K562 (cell line): ENCODE measurements at regions not wholly inside any gene's neighbourhood (a gene's known extent, or its start where the extent isn't known, plus 50 kb on each side); places are given as distances from the start of the nearest gene placed in this dataset.

ENCODE experiments used
- ATAC-seq: fragments of 200-7000 bp; cut with Tn5 transposase; 3 replicates; pipeline ENCODE4 v1.9.1; 2020; ENCODE audit warnings: moderate library complexity
- BruUV-seq: library from RNA; stranded (reverse); fragments of 400-500 nt; replicated peaks from 2 replicates; lab custom pipeline; 2021; lab: Mats Ljungman, UMichigan
- CTCF ChIA-PET: fragments of 300-600 bp; formaldehyde crosslinking; extraction: SDS; loops from one replicate; lab custom pipeline; 2021; ENCODE audit warnings: low intra/inter-chr PET ratio; lab: Yijun Ruan, JAX
- POLR2A ChIA-PET: fragments of 300-600, 350-650 bp; sonication (Branson Sonifier 250); formaldehyde crosslinking; extraction: SDS; loops from one replicate; lab custom pipeline; 2021; ENCODE audit warnings: antibody characterized with exemption, inconsistent platforms; lab: Yijun Ruan, JAX
- DNase-seq, 4 experiments: peaks; one replicate each; pipeline versions ENCODE4 v3.0.0 to v3.0.0-alpha.2; 2011 to 2018; ENCODE audit warnings: low spot score in 3 of 4, mixed read lengths in 3 of 4; ENCODE audit errors: extremely low read depth in 1 of 4
- FAIRE-seq: peaks from 2 replicates; lab custom pipeline; 2011; peaks lifted over from hg19 to GRCh38; lab: Jason Lieb, UNC
- H2AFZ ChIP-seq: 2 replicates; pipeline ENCODE4 v1.6.0; 2011; ENCODE audit warnings: low read depth, low read length, control low read depth, inconsistent platforms
- H3K27ac ChIP-seq: fragments of 200-600 bp; 3 replicates; pipeline ENCODE4 v1.8.0; 2011; ENCODE audit warnings: low read depth, mild to moderate bottlenecking, control low read depth, inconsistent platforms, low read length, moderate library complexity, mixed read lengths; ENCODE audit errors: extremely low read depth
- H3K27me3 ChIP-seq, 2 experiments: fragments of 300-600 bp in 1 of 2; 2 replicates in 1 of 2; 3 replicates in 1 of 2; pipeline versions ENCODE4 v1.6.0 to v1.8.0; 2011; ENCODE audit warnings: inconsistent platforms in 2 of 2, low read length in 2 of 2, mild to moderate bottlenecking in 1 of 2, mixed read lengths in 1 of 2, moderate library complexity in 1 of 2; ENCODE audit not compliant: control insufficient read depth in 2 of 2, insufficient read depth in 2 of 2
- H3K36me3 ChIP-seq: fragments of 300-600 bp; 3 replicates; pipeline ENCODE4 v1.8.0; 2011; ENCODE audit warnings: mild to moderate bottlenecking, low read length, inconsistent platforms; ENCODE audit not compliant: control insufficient read depth, insufficient read depth
- H3K4me1 ChIP-seq, 2 experiments: fragments of 200-600 bp in 1 of 2; replicated peaks in 1 of 2; 2 replicates in 1 of 2; 3 replicates in 1 of 2; pipeline versions ENCODE4 v1.5.1 to v1.8.0; 2011; ENCODE audit warnings: inconsistent platforms in 2 of 2, low read length in 2 of 2, mild to moderate bottlenecking in 1 of 2, mixed read lengths in 1 of 2, moderate library complexity in 1 of 2; ENCODE audit not compliant: control insufficient read depth in 2 of 2, insufficient read depth in 2 of 2
- H3K4me2 ChIP-seq: 2 replicates; pipeline ENCODE4 v1.6.1; 2011; ENCODE audit warnings: low read length, control low read depth, inconsistent platforms, mixed read lengths; ENCODE audit not compliant: insufficient read depth
- H3K4me3 ChIP-seq: fragments of 200-600 bp; sonication (generic), shearing (Covaris generic); 2 replicates; pipeline ENCODE4 v1.5.1; 2016; ENCODE audit warnings: control low read depth, inconsistent platforms
- H3K79me2 ChIP-seq: fragments of 200-600 bp; 3 replicates; pipeline ENCODE4 v1.8.0; 2011; ENCODE audit warnings: low read length, inconsistent platforms; ENCODE audit not compliant: control insufficient read depth, insufficient read depth
- H3K9ac ChIP-seq, 2 experiments: 2 replicates each; pipeline versions ENCODE4 v1.6.0 to v1.6.1; 2011; ENCODE audit warnings: low read depth in 2 of 2, low read length in 2 of 2, control low read depth in 1 of 2, inconsistent platforms in 1 of 2, mild to moderate bottlenecking in 1 of 2, mixed read lengths in 1 of 2; ENCODE audit not compliant: insufficient read depth in 1 of 2
- H3K9me1 ChIP-seq: one replicate; pipeline ENCODE4 v1.6.0; 2011; ENCODE audit warnings: inconsistent platforms, mild to moderate bottlenecking, low read length, moderate library complexity; ENCODE audit not compliant: control insufficient read depth, insufficient read depth
- H3K9me3 ChIP-seq: replicated peaks from 2 replicates; pipeline ENCODE4 v1.5.1; 2011; ENCODE audit warnings: low read depth, low read length, inconsistent platforms; ENCODE audit not compliant: control insufficient read depth, insufficient read depth
- H4K20me1 ChIP-seq: replicated peaks from 2 replicates; pipeline ENCODE4 v1.6.1; 2011; ENCODE audit warnings: low read length, inconsistent platforms, mixed read lengths; ENCODE audit not compliant: control insufficient read depth, insufficient read depth
- LARP7 ChIP-seq: fragments of 450-650 bp; IDR thresholded peaks from 2 replicates; pipeline ENCODE4 v1.6.1; 2016
- NFATC3 ChIP-seq: fragments of 450-650 bp; IDR thresholded peaks from 2 replicates; pipeline ENCODE4 v1.6.1; 2017; ENCODE audit warnings: mild to moderate bottlenecking
- ZFP1 ChIP-seq: fragments of 450-650 bp; formaldehyde crosslinking; IDR thresholded peaks from 2 replicates; pipeline ENCODE4 v1.4.0; 2020; ENCODE audit warnings: mild to moderate bottlenecking, mixed read lengths
- ZZZ3 ChIP-seq: fragments of 450-650 bp; IDR thresholded peaks from 2 replicates; pipeline ENCODE4 v1.6.1; 2016; ENCODE audit warnings: antibody characterized with exemption, mild to moderate bottlenecking, moderate library complexity
- WGBS: fragments of 100-300 bp; shearing (Covaris generic); methylation state at CpG from one replicate; pipeline ENCODE4 v1.1.6; 2016; ENCODE audit warnings: low coverage, mixed read lengths; ENCODE audit not compliant: insufficient coverage; ENCODE audit errors: missing lambda C conversion rate; 5-methylcytosine and 5-hydroxymethylcytosine counted together
- in situ Hi-C: fragments of 300-500 bp; cut with MboI; formaldehyde crosslinking; loops from 4 replicates; pipeline ENCODE4 v1.15.0; 2018; ENCODE audit warnings: inconsistent platforms, mixed read lengths
- intact Hi-C: fragments of 100-400 bp; cut with micrococcal nuclease; formaldehyde crosslinking; loops from 2 replicates; pipeline ENCODE4 v1.14.2; 2022
- TF ChIP-seq, protein P1 (sequence below), 3 experiments: fragments of 200-800 bp in 1 of 3; fragments of 250-450 bp in 1 of 3; fragments of 450-650 bp in 1 of 3; sonication (Bioruptor Pico) in 1 of 3; sonication (Bioruptor generic) in 1 of 3; formaldehyde crosslinking in 1 of 3; IDR thresholded peaks; 2 replicates each; pipeline versions ENCODE4 v1.6.1 to v1.8.0; 2016 to 2022; ENCODE audit warnings: mild to moderate bottlenecking in 2 of 3, missing genetic modification characterization in 2 of 3, missing compliant biosample characterization in 1 of 3, moderate library complexity in 1 of 3

- no peaks in the 10 kb centered on the region for H3K36me3 ChIP-seq
- TF ChIP-seq, protein P1, sequence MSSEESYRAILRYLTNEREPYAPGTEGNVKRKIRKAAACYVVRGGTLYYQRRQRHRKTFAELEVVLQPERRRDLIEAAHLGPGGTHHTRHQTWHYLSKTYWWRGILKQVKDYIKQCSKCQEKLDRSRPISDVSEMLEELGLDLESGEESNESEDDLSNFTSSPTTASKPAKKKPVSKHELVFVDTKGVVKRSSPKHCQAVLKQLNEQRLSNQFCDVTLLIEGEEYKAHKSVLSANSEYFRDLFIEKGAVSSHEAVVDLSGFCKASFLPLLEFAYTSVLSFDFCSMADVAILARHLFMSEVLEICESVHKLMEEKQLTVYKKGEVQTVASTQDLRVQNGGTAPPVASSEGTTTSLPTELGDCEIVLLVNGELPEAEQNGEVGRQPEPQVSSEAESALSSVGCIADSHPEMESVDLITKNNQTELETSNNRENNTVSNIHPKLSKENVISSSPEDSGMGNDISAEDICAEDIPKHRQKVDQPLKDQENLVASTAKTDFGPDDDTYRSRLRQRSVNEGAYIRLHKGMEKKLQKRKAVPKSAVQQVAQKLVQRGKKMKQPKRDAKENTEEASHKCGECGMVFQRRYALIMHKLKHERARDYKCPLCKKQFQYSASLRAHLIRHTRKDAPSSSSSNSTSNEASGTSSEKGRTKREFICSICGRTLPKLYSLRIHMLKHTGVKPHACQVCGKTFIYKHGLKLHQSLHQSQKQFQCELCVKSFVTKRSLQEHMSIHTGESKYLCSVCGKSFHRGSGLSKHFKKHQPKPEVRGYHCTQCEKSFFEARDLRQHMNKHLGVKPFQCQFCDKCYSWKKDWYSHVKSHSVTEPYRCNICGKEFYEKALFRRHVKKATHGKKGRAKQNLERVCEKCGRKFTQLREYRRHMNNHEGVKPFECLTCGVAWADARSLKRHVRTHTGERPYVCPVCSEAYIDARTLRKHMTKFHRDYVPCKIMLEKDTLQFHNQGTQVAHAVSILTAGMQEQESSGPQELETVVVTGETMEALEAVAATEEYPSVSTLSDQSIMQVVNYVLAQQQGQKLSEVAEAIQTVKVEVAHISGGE (CRISPR knock-in tag; IDR thresholded peaks at IDR 0.05), result no peak
- TF ChIP-seq NFATC3, result no peak
- TF ChIP-seq LARP7, result no peak
- no peak for TF ChIP-seq ZZZ3
- no peak for TF ChIP-seq ZFP1 (CRISPR knock-in tag)
- ATAC-seq (no peak), DNase-seq (no peak), FAIRE-seq (no peak)
- intact Hi-C loops (no loop called here), in situ Hi-C loops (no loop called here)
- H3K4me2 ChIP-seq, result no peak overlapping the region
- H3K27me3 ChIP-seq, result no peaks in the 10 kb centered on the region
- WGBS, result 92% methylated on average over 1 of the region's 1 CpG
- H3K4me3 ChIP-seq, result no peak overlapping the region
- H3K27ac ChIP-seq, result no peak overlapping the region
- no peak overlapping the region for H3K9ac ChIP-seq
- H3K9me1 ChIP-seq, result no peaks in the 10 kb centered on the region
- no peaks in the 10 kb centered on the region for H3K9me3 ChIP-seq
- no TSS peak for BruUV-seq
- peaks cover 0 to 3% of the 10 kb centered on the region in 2 experiments; a peak in 3 of 5 replicates for H3K4me1 ChIP-seq
- no peaks in the 10 kb centered on the region for H3K79me2 ChIP-seq
- ChIA-PET POLR2A (interaction anchor here (0.9 kb wide), 1 partner anchor 9 kb away, joined by 3 read pairs; no protein-coding TSS in a partner anchor), CTCF (no interaction called here)
- H4K20me1 ChIP-seq, result no peaks in the 10 kb centered on the region
- no peak overlapping the region for H2AFZ ChIP-seq
Observed at GRCh38 chr4:123215536-123215935, 181.1 kb upstream of the SPRY1 start.
